Naive thymus-derived CD4-positive, alpha-beta T cell (primary cell): ENCODE measurements at regions not wholly inside any gene's neighbourhood (a gene's known extent, or its start where the extent isn't known, plus 50 kb on each side); places are given as distances from the start of the nearest gene placed in this dataset.

Experiments used
- ATAC-seq: fragments of 150-1000 bp; cut with Tn5 transposase; 2 replicates; pipeline ENCODE4 v1.10.0; 2021; ENCODE audit warnings: mild to moderate bottlenecking, moderate library complexity
- CTCF ChIA-PET: fragments of 350-600 bp; sonication (Branson Sonifier 250); formaldehyde crosslinking; loops from one replicate; lab custom pipeline; 2021; ENCODE audit warnings: antibody characterized with exemption; lab: Charles Lee
- POLR2A ChIA-PET: fragments of 350-600 bp; sonication (Branson Sonifier 250); formaldehyde crosslinking; loops from one replicate; lab custom pipeline; 2021; ENCODE audit warnings: antibody characterized with exemption, inconsistent platforms; lab: Charles Lee
- DNase-seq, 9 donors: peaks; one replicate each; pipeline versions ENCODE4 v3.0.0 to v3.0.0-alpha.2; 2020 to 2022; ENCODE audit warnings: mixed read lengths in 1 of 9
- H3K27ac ChIP-seq: one replicate; pipeline ENCODE4 v1.7.0; 2013; ENCODE audit warnings: mild to moderate bottlenecking, low read depth, low read length, moderate library complexity
- H3K27me3 ChIP-seq, 2 donors: one replicate each; pipeline ENCODE4 v1.7.0; 2013; ENCODE audit warnings: low read length in 2 of 2, mild to moderate bottlenecking in 2 of 2, moderate library complexity in 2 of 2; ENCODE audit not compliant: control insufficient read depth in 2 of 2, insufficient read depth in 2 of 2
- H3K36me3 ChIP-seq, 3 experiments: 1 replicate in 2 of 3; 2 replicates in 1 of 3; pipeline ENCODE4 v1.7.0; 2013; ENCODE audit warnings: low read length in 3 of 3, mild to moderate bottlenecking in 3 of 3, moderate library complexity in 1 of 3; ENCODE audit not compliant: insufficient read depth in 3 of 3, control insufficient read depth in 2 of 3
- H3K4me1 ChIP-seq, 2 donors: one replicate each; pipeline ENCODE4 v1.7.0; 2013; ENCODE audit warnings: low read length in 2 of 2, mild to moderate bottlenecking in 2 of 2, moderate library complexity in 1 of 2; ENCODE audit not compliant: control insufficient read depth in 2 of 2, insufficient read depth in 2 of 2
- H3K4me3 ChIP-seq: 2 replicates; pipeline ENCODE4 v1.7.0; 2013; ENCODE audit warnings: mild to moderate bottlenecking, low read length
- H3K9me3 ChIP-seq, 3 experiments: 1 replicate in 2 of 3; 2 replicates in 1 of 3; pipeline ENCODE4 v1.7.0; 2013; ENCODE audit warnings: low read length in 3 of 3; ENCODE audit not compliant: control insufficient read depth in 2 of 3
- H3K27ac Mint-ChIP-seq, 9 donors: one replicate each; pipeline ENCODE4 v1.8.0; 2020 to 2022; ENCODE audit warnings: mixed read lengths in 9 of 9, mild to moderate bottlenecking in 8 of 9, moderate library complexity in 5 of 9, inconsistent platforms in 2 of 9
- H3K27me3 Mint-ChIP-seq, 5 donors: one replicate each; pipeline ENCODE4 v1.8.0; 2021 to 2022; ENCODE audit warnings: mixed read lengths in 5 of 5, mild to moderate bottlenecking in 1 of 5
- H3K36me3 Mint-ChIP-seq, 5 donors: one replicate each; pipeline ENCODE4 v1.8.0; 2020 to 2022; ENCODE audit warnings: mixed read lengths in 5 of 5, mild to moderate bottlenecking in 3 of 5, inconsistent platforms in 1 of 5
- H3K4me1 Mint-ChIP-seq, 7 donors: one replicate each; pipeline ENCODE4 v1.8.0; 2020 to 2022; ENCODE audit warnings: mixed read lengths in 7 of 7, mild to moderate bottlenecking in 3 of 7, inconsistent platforms in 1 of 7
- H3K4me3 Mint-ChIP-seq, 10 donors: one replicate each; pipeline ENCODE4 v1.8.0; 2020 to 2022; ENCODE audit warnings: mild to moderate bottlenecking in 10 of 10, mixed read lengths in 10 of 10, moderate library complexity in 6 of 10, inconsistent platforms in 2 of 10
- H3K9me3 Mint-ChIP-seq, 11 donors: one replicate each; pipeline ENCODE4 v1.8.0; 2020 to 2022; ENCODE audit warnings: mixed read lengths in 11 of 11, mild to moderate bottlenecking in 4 of 11, inconsistent platforms in 1 of 11, moderate library complexity in 1 of 11
- intact Hi-C, 2 donors: fragments of 100-400 bp; cut with micrococcal nuclease; formaldehyde crosslinking; loops; one replicate each; pipeline ENCODE4 v1.15.1; 2023

DNA sequence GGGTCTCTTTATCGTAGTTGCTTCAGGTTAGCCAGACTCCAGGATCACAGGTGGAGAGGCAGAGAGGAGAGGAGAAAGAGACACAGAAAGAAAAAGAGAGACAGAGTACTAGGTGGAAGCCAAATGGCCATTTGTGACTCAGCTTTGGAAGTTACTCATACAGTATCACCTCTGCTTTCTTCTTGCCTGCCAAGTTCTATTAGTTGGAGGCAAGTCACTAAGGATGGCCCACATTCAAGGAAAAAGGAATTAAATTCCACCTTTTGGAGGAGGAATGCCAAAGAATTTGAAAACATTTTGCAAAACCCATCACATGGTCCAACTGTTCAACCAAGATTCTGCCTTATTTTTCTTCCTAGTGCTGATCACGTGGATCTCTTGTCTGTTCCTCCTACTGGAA, 291.1 kb downstream of the CHL1 start:
- no peaks in the 10 kb centered on the region for H3K27me3 ChIP-seq
- H3K4me1 Mint-ChIP-seq, result no peaks in the 10 kb centered on the region
- H3K27ac ChIP-seq, result no peak overlapping the region
- no peaks in the 10 kb centered on the region for H3K36me3 Mint-ChIP-seq
- H3K27me3 Mint-ChIP-seq, result no peaks in the 10 kb centered on the region
- ChIA-PET POLR2A (no interaction called here), CTCF (no interaction called here)
- H3K9me3 Mint-ChIP-seq, result peaks cover 0 to 5% (median 0%) of the 10 kb centered on the region in 11 donors
- DNase-seq (no peak), ATAC-seq (no peak)
- H3K36me3 ChIP-seq, result no peaks in the 10 kb centered on the region
- no peaks in the 10 kb centered on the region for H3K4me1 ChIP-seq
- H3K27ac Mint-ChIP-seq, result no peak overlapping the region
- H3K9me3 ChIP-seq, result no peaks in the 10 kb centered on the region
- intact Hi-C loops, result no loop called here
- no peak overlapping the region for H3K4me3 Mint-ChIP-seq
- H3K4me3 ChIP-seq, result no peak overlapping the region

DNA sequence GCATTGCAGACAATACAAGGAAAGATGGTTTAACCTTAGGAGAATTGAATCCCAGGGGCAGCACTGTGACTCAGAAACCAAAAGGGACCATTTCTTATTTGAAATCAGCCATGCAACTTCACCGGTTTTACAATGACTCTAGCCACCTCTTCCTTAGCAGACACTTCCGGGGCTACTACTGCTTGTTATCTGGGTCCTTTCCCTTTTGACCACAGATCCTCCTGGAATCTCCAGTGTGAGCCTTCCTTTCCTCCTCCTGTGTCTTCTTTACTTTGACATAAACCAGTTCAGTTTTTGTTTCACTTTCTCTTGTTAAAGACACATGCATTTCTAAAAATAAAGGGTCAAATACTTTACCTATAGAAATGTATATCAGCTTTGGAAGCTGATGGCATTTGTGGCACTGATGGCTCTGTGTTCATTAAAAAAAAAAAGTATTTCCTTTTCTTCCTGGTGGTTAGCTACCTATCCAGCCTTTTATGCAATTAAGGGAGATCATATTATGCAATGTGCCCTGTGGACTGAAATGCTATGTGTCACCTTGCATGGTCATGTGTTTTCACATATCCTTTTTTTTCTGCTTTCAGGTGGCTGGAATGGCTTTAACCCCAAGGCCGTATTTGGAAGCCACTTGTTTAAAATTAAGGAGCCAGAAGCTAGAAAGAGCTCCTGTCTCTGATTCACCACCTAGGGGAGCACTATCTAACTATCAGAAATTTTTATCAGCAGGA, 296.2 kb downstream of the CHL1 start:
- H3K36me3 Mint-ChIP-seq, result no peaks in the 10 kb centered on the region
- Histone ChIP-seq H3K27ac (no peak overlapping the region), H3K27me3 (no peaks in the 10 kb centered on the region), H3K4me3 (no peak overlapping the region), H3K36me3 (no peaks in the 10 kb centered on the region), H3K4me1 (no peaks in the 10 kb centered on the region), H3K9me3 (no peaks in the 10 kb centered on the region)
- H3K27ac Mint-ChIP-seq, result no peak overlapping the region
- ChIA-PET POLR2A (no interaction called here), CTCF (no interaction called here)
- ATAC-seq (no peak), DNase-seq (no peak)
- H3K9me3 Mint-ChIP-seq, result peaks cover 0 to 12% (median 0%) of the 10 kb centered on the region in 11 donors
- intact Hi-C loops, result no loop called here
- no peaks in the 10 kb centered on the region for H3K27me3 Mint-ChIP-seq
- no peaks in the 10 kb centered on the region for H3K4me1 Mint-ChIP-seq
- H3K4me3 Mint-ChIP-seq, result peak overlapping the region in 1 of 10 donors; percentile 22

DNA sequence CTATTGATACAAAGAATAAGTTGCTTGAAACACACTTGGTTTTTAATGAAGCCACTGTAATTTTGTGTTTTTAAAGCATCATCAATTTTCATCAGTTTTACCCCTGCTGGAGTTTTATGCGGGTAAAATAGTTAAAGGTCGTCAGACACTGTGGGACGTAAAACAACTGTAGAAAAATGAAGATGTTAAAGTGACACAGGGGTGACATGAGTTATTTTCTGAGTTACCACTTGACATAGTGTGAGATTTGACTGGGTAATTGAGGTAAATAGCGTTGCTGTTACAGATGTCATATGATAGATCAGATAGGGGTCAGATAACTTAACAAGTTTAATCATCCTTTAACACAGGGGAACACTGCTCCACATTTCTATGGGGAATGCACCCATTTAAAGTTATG, 297.6 kb downstream of the CHL1 start:
- intact Hi-C loops, result no loop called here
- POLR2A ChIA-PET, result no interaction called here
- no peaks in the 10 kb centered on the region for H3K4me1 ChIP-seq

DNA sequence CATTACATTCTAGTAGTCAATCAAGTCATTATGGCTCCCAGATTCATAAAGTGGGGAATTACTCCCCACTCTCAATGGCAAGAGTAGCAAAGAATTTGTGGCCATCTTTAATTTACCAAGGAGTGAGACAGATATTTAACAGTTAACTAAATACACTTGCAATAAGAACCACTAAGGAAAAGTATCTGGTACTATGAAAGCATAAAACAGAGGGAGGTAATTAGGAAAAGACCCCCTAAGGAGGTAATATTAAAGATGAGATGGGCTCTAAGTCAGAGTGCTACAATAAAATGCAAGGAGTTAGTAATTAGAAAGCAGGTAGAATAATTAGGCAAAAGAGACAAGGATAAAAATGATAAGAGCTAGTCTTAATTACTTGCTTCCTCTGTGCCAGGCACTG, 301.9 kb downstream of the CHL1 start:
- Histone ChIP-seq H3K9me3 (no peaks in the 10 kb centered on the region), H3K4me3 (no peak overlapping the region), H3K4me1 (no peaks in the 10 kb centered on the region), H3K27ac (no peak overlapping the region), H3K36me3 (no peaks in the 10 kb centered on the region), H3K27me3 (no peaks in the 10 kb centered on the region)
- H3K4me1 Mint-ChIP-seq, result no peaks in the 10 kb centered on the region
- DNase-seq, result no peak
- H3K27me3 Mint-ChIP-seq, result no peaks in the 10 kb centered on the region
- peaks cover 0 to 10% (median 0%) of the 10 kb centered on the region in 11 donors for H3K9me3 Mint-ChIP-seq
- H3K4me3 Mint-ChIP-seq, result no peak overlapping the region
- ChIA-PET POLR2A (no interaction called here), CTCF (no interaction called here)
- H3K27ac Mint-ChIP-seq, result no peak overlapping the region
- H3K36me3 Mint-ChIP-seq, result no peaks in the 10 kb centered on the region
- no peak for ATAC-seq
- intact Hi-C loops, result no loop called here

More for the DNA sequence above, 297.6 kb downstream of the CHL1 start:
- H3K9me3 Mint-ChIP-seq, result peaks cover 0 to 12% (median 0%) of the 10 kb centered on the region in 11 donors
- Histone ChIP-seq H3K9me3 (no peaks in the 10 kb centered on the region), H3K27me3 (no peaks in the 10 kb centered on the region), H3K36me3 (no peaks in the 10 kb centered on the region), H3K27ac (no peak overlapping the region), H3K4me3 (no peak overlapping the region)
- DNase-seq, result no peak
- no peak overlapping the region for H3K27ac Mint-ChIP-seq
- H3K27me3 Mint-ChIP-seq, result no peaks in the 10 kb centered on the region
- no peaks in the 10 kb centered on the region for H3K4me1 Mint-ChIP-seq
- H3K36me3 Mint-ChIP-seq, result no peaks in the 10 kb centered on the region
- ATAC-seq, result no peak
- CTCF ChIA-PET, result no interaction called here
- no peak overlapping the region for H3K4me3 Mint-ChIP-seq

DNA sequence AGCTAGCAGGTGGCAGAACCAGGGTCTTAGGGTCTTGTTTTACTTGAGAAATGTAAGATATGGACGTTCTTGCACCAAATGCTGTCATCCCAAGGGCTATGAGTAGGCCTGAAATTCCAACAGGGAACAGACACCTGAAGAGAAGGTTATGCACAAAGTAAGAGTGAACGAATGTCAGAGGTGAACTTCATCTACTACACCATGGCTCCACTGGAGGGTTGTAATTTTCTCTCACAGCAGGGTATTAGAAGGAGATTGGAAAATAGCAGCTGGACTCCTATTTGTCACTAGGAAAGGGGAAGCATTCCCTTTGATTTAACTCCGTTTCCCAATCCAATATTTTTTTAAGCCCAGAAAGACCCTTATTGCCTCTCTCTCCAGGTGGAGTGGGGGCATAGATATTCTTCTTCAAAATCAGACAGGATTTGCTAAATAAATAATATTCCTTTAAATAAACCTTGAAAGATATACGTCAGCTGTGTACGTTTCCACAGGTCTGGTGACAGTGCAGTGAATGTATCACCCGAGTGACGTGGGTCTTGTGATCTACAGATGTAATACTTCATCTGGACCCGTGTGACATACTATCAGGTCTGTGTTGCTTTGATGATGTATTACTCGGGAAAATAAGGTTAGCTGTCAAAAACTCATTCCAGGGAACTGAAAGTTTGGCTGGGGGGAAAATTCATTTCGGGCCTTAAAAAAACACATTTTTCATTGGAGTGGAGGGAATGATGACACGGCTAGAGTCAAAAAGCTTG, 302.6 kb downstream of the CHL1 start:
- Histone ChIP-seq H3K36me3 (no peaks in the 10 kb centered on the region), H3K27me3 (no peaks in the 10 kb centered on the region), H3K9me3 (no peaks in the 10 kb centered on the region), H3K4me3 (no peak overlapping the region), H3K4me1 (no peaks in the 10 kb centered on the region), H3K27ac (no peak overlapping the region)
- Mint-ChIP-seq H3K9me3 (peaks cover 0 to 10% (median 0%) of the 10 kb centered on the region in 11 donors), H3K27me3 (no peaks in the 10 kb centered on the region), H3K27ac (no peak overlapping the region), H3K4me3 (no peak overlapping the region), H3K4me1 (no peaks in the 10 kb centered on the region), H3K36me3 (no peaks in the 10 kb centered on the region)
- ChIA-PET POLR2A (no interaction called here), CTCF (no interaction called here)
- intact Hi-C loops, result no loop called here
- DNase-seq (no peak), ATAC-seq (no peak)

DNA sequence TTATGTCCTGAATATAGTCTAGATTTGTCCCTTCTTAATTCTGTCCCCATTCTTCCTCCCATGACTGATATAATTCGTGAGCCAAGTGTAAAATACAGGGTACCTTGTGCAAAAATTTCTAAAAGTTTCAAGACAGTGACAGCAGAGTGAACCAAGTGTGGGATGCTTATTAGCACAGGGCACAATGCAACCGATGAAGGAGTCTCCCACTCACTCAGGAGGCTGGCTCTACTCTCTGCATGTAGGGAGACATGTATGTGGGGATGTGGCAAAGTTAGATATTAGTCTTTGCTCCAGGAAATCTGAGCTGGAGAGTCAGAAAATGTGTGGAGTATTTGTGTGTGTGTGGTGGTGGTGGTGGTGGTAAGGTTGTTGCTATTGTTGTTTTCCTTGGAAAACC, 305.9 kb downstream of the CHL1 start:
- Histone ChIP-seq H3K4me1 (no peaks in the 10 kb centered on the region), H3K27ac (no peak overlapping the region), H3K36me3 (no peaks in the 10 kb centered on the region), H3K27me3 (no peaks in the 10 kb centered on the region), H3K9me3 (no peaks in the 10 kb centered on the region), H3K4me3 (no peak overlapping the region)
- ATAC-seq (no peak), DNase-seq (no peak)
- no peak overlapping the region for H3K4me3 Mint-ChIP-seq
- no peak overlapping the region for H3K27ac Mint-ChIP-seq
- no peaks in the 10 kb centered on the region for H3K27me3 Mint-ChIP-seq
- H3K4me1 Mint-ChIP-seq, result no peaks in the 10 kb centered on the region
- POLR2A ChIA-PET, result no interaction called here
- CTCF ChIA-PET, result no interaction called here
- no peaks in the 10 kb centered on the region for H3K36me3 Mint-ChIP-seq
- intact Hi-C loops, result no loop called here
- peaks cover 0 to 9% (median 1%) of the 10 kb centered on the region in 11 donors for H3K9me3 Mint-ChIP-seq

DNA sequence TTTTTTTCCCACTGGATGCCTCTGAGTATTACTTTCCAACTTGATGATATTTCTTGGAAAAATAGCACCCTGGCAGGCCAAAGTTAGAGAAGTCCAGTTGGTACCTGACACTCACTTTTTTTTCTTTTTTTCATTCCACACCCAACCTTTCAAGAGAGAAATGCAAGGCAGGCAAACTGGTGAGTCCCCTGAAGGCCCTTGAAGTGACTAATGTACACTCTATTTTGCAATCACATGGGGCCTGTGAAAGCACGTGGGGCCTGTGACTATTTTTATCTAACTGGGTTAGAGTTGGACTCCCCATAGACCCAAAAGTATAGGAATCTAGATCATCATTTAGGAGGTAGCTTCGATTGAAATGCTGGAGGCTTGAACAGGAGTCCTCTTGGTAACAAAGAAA, 316.7 kb downstream of the CHL1 start:
- Mint-ChIP-seq H3K36me3 (peaks cover 0 to 4% (median 0%) of the 10 kb centered on the region in 5 donors), H3K27me3 (no peaks in the 10 kb centered on the region), H3K9me3 (peaks cover 0 to 22% (median 6%) of the 10 kb centered on the region in 11 donors), H3K27ac (no peak overlapping the region), H3K4me1 (no peaks in the 10 kb centered on the region), H3K4me3 (no peak overlapping the region)
- Histone ChIP-seq H3K27ac (no peak overlapping the region), H3K27me3 (no peaks in the 10 kb centered on the region), H3K4me1 (no peaks in the 10 kb centered on the region), H3K4me3 (no peak overlapping the region), H3K9me3 (no peaks in the 10 kb centered on the region), H3K36me3 (no peaks in the 10 kb centered on the region)
- CTCF ChIA-PET, result no interaction called here
- POLR2A ChIA-PET, result no interaction called here
- intact Hi-C loops, result no loop called here
- ATAC-seq (no peak), DNase-seq (no peak)
